Tibial nerve (tissue), 3 donors: ENCODE measurements at regions not wholly inside any gene's neighbourhood (a gene's known extent, or its start where the extent isn't known, plus 50 kb on each side); places are given as distances from the start of the nearest gene placed in this dataset.

Source experiments
- POLR2A ChIP-seq, 2 donors: fragments of 450-650 bp; IDR thresholded peaks; one replicate each; pipeline ENCODE4 v1.6.1; 2017; ENCODE audit warnings: antibody characterized with exemption in 2 of 2, mild to moderate bottlenecking in 2 of 2, moderate library complexity in 2 of 2
- TF ChIP-seq, protein P1 (sequence below), 5 experiments: fragments of 200-600 bp in 3 of 5; fragments of 450-650 bp in 2 of 5; sonication (generic) in 3 of 5; IDR thresholded peaks; one replicate each; pipeline ENCODE4 v1.5.1; 2016 to 2019; ENCODE audit warnings: antibody characterized with exemption in 5 of 5, mild to moderate bottlenecking in 3 of 5, moderate library complexity in 2 of 5

DNA sequence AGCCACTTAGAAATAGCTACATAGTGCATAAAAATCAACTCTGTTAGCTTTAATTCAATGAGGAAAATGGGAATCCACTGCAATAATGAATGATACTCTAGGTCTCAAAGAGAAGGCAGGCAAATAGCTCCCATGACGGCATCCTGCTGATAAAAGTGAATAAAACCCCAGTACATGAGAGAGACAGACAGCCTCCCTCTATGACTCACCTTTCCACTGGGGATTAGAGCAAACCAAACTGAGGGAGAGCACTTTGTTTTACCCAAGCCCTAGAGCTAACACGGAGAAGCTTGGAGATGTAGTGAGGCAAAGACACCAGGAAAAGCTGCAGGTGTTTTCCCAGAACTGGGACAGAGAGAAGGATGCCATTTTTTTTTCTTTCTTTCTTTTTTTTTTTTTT, 621.9 kb downstream of the LRRIQ3 start:
- TF ChIP-seq, protein P1, sequence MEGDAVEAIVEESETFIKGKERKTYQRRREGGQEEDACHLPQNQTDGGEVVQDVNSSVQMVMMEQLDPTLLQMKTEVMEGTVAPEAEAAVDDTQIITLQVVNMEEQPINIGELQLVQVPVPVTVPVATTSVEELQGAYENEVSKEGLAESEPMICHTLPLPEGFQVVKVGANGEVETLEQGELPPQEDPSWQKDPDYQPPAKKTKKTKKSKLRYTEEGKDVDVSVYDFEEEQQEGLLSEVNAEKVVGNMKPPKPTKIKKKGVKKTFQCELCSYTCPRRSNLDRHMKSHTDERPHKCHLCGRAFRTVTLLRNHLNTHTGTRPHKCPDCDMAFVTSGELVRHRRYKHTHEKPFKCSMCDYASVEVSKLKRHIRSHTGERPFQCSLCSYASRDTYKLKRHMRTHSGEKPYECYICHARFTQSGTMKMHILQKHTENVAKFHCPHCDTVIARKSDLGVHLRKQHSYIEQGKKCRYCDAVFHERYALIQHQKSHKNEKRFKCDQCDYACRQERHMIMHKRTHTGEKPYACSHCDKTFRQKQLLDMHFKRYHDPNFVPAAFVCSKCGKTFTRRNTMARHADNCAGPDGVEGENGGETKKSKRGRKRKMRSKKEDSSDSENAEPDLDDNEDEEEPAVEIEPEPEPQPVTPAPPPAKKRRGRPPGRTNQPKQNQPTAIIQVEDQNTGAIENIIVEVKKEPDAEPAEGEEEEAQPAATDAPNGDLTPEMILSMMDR (IDR thresholded peaks at IDR 0.05) = no peak
- TF ChIP-seq POLR2A (IDR thresholded peaks at IDR 0.05) = no peak
